Lower leg skin (tissue), 4 donors: ENCODE measurements at regions not wholly inside any gene's neighbourhood (a gene's known extent, or its start where the extent isn't known, plus 50 kb on each side); places are given as distances from the start of the nearest gene placed in this dataset.

Source experiments
- DNase-seq, 2 donors: peaks; one replicate each; pipeline ENCODE4 v3.0.0-alpha.2; 2019; ENCODE audit warnings: low spot score in 2 of 2
- H3K4me3 ChIP-seq: fragments of 200-600 bp; sonication (generic); 2 replicates; pipeline ENCODE4 v1.5.1; 2017; ENCODE audit warnings: mild to moderate bottlenecking, low read depth; ENCODE audit not compliant: poor library complexity, severe bottlenecking
- POLR2A ChIP-seq, 2 donors: fragments of 450-650 bp; IDR thresholded peaks; one replicate each; pipeline ENCODE4 v1.6.1; 2016 to 2017; ENCODE audit warnings: antibody characterized with exemption in 2 of 2, mild to moderate bottlenecking in 1 of 2, moderate library complexity in 1 of 2
- WGBS, 2 donors: methylation state at CpG; one replicate each; pipeline ENCODE4 v1.1.5; 2018; 5-methylcytosine and 5-hydroxymethylcytosine counted together
- intact Hi-C: fragments of 100-400 bp; cut with DNase I; formaldehyde crosslinking; loops from one replicate; pipeline ENCODE4 v1.15.0; 2023; ENCODE audit warnings: low total_unique reads
- TF ChIP-seq, protein P1 (sequence below), 3 donors: fragments of 450-650 bp; IDR thresholded peaks; one replicate each; pipeline ENCODE4 v1.5.1; 2016; ENCODE audit warnings: antibody characterized with exemption in 3 of 3, mild to moderate bottlenecking in 3 of 3, moderate library complexity in 2 of 3

DNA sequence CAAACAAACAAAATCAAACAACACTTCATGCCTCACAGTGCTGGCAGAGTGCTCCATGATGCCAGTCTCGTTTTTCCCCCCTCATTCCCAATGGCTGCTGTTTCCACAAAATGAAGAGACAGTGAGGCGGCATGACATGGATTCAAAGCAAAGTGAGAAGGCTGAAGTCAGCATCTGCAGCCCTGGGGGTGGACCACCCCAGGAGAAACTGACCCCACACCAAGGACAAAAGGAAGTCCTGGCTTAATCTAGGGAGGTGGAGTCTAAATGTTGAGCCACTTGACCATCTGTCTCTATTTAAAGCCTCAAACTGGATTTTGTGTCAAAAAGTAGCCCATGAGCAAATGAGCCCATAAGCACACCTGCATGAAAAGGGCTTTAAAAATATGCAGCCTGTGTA lies 151.2 kb upstream of the RORA start:
- TF ChIP-seq POLR2A (IDR thresholded peaks at IDR 0.05): no peak
- TF ChIP-seq, protein P1, sequence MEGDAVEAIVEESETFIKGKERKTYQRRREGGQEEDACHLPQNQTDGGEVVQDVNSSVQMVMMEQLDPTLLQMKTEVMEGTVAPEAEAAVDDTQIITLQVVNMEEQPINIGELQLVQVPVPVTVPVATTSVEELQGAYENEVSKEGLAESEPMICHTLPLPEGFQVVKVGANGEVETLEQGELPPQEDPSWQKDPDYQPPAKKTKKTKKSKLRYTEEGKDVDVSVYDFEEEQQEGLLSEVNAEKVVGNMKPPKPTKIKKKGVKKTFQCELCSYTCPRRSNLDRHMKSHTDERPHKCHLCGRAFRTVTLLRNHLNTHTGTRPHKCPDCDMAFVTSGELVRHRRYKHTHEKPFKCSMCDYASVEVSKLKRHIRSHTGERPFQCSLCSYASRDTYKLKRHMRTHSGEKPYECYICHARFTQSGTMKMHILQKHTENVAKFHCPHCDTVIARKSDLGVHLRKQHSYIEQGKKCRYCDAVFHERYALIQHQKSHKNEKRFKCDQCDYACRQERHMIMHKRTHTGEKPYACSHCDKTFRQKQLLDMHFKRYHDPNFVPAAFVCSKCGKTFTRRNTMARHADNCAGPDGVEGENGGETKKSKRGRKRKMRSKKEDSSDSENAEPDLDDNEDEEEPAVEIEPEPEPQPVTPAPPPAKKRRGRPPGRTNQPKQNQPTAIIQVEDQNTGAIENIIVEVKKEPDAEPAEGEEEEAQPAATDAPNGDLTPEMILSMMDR (IDR thresholded peaks at IDR 0.05): no peak
- no peak overlapping the region for H3K4me3 ChIP-seq
- DNase-seq: no peak
- intact Hi-C loops: no loop called here
- WGBS, 2 donors: 74 to 76% methylated on average over 2 of the region's 2 CpGs

DNA sequence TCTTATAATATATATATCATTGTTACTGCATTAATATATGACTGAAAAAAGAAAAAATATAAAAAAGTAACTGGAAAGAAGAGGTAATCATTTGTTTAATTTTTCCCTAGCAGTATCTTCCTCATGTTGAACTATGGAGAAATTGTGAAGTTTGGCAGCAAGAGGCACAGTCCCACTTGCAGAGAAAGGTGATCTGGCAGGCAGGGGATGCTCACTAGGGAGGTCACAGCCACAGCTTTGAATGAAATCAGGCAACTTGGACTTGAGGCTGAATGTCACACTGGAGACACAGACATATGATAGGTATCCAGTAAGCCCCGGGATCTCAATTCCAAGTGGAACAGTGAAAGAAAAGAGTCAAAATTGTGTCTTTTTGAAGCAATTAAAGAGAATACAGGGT lies 149.9 kb upstream of the RORA start:
- H3K4me3 ChIP-seq: no peak overlapping the region
- DNase-seq: no peak
- intact Hi-C loops: no loop called here
- TF ChIP-seq, protein P1 (IDR thresholded peaks at IDR 0.05): no peak
- TF ChIP-seq POLR2A (IDR thresholded peaks at IDR 0.05): no peak
- WGBS, 2 donors: 85 to 89% methylated on average over 1 of the region's 1 CpG

GRCh38 chr15:61376961-61377360 lies 147.9 kb upstream of the RORA start:
- intact Hi-C loops: no loop called here
- WGBS, 2 donors: 74 to 77% methylated on average over 2 of the region's 2 CpGs
- TF ChIP-seq POLR2A (IDR thresholded peaks at IDR 0.05): no peak
- TF ChIP-seq, protein P1 (IDR thresholded peaks at IDR 0.05): no peak
- no peak overlapping the region for H3K4me3 ChIP-seq
- no peak for DNase-seq

GRCh38 chr15:61376516-61376915 lies 147.4 kb upstream of the RORA start:
- intact Hi-C loops: no loop called here
- TF ChIP-seq, protein P1 (IDR thresholded peaks at IDR 0.05): no peak
- no peak for TF ChIP-seq POLR2A (IDR thresholded peaks at IDR 0.05)
- no peak overlapping the region for H3K4me3 ChIP-seq
- DNase-seq: no peak
- 95% methylated on average over 3 of the region's 3 CpGs for WGBS, 2 donors

DNA sequence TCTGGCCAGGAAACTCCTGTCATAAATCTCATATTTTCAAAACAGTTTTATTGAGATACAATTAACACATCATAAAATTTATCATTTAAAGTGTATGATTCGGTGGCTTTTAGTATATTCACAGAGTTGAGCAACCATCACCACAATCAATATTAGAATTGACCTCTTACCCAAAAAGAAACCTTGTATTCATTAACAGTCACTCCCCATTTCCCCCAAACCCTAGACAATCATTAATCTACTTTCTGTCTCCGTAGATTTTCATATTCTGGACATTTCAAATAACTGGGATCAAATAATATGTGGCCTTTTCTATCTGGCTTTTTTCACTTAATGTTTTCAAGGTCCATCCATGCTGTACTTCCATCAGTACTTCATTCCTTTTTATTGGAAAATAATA lies 145.7 kb upstream of the RORA start:
- no peak for DNase-seq
- intact Hi-C loops: no loop called here
- 79 to 86% methylated on average over 2 of the region's 2 CpGs for WGBS, 2 donors

DNA sequence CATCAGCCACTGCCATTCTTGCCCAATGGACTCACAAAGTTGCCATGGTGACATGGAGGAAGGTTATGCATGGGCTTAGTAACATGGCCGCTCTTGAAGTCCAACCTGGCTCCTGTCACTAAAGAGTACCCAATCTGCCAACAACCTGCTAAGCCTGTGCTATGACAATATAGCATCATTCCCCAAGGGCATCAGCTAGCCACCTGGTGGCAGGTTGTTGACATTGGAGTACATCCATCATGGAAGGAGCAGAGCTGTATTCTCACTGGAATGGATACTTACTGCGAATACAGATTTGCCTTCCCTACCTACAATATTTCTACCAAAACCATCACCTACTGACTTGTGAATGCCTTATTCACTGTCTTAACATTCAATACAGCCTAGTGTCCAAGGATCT lies 138.9 kb upstream of the RORA start:
- intact Hi-C loops: no loop called here
- no peak overlapping the region for H3K4me3 ChIP-seq
- 97 to 100% methylated on average over 2 of the region's 2 CpGs for WGBS, 2 donors
- no peak for DNase-seq
- TF ChIP-seq POLR2A (IDR thresholded peaks at IDR 0.05): no peak
- TF ChIP-seq, protein P1 (IDR thresholded peaks at IDR 0.05): no peak

More for the DNA sequence above, 145.7 kb upstream of the RORA start:
- TF ChIP-seq, protein P1 (IDR thresholded peaks at IDR 0.05): no peak
- no peak for TF ChIP-seq POLR2A (IDR thresholded peaks at IDR 0.05)
- H3K4me3 ChIP-seq: no peak overlapping the region
